Right atrium auricular region (tissue), 2 donors: ENCODE measurements at regions not wholly inside any gene's neighbourhood (a gene's known extent, or its start where the extent isn't known, plus 50 kb on each side); places are given as distances from the start of the nearest gene placed in this dataset.

ENCODE experiments used
- DNase-seq: peaks from one replicate; pipeline ENCODE4 v3.0.0-alpha.2; 2019; ENCODE audit warnings: low spot score
- H3K27ac ChIP-seq, 2 donors: fragments of 200-600 bp; sonication (generic); 1 replicate in 1 of 2; 2 replicates in 1 of 2; pipeline ENCODE4 v1.5.1; 2016 to 2019
- H3K27me3 ChIP-seq, 2 donors: fragments of 200-600 bp; sonication (generic); one replicate each; pipeline versions ENCODE4 v1.5.1 to v1.6.0; 2017 to 2019
- H3K36me3 ChIP-seq: fragments of 200-600 bp; sonication (generic); one replicate; pipeline ENCODE4 v1.5.1; 2016
- H3K4me1 ChIP-seq, 2 donors: fragments of 200-600 bp; sonication (generic); one replicate each; pipeline versions ENCODE4 v1.5.1 to v1.6.0; 2017 to 2019
- H3K4me3 ChIP-seq, 2 donors: fragments of 200-600 bp; sonication (generic); 1 replicate in 1 of 2; 2 replicates in 1 of 2; pipeline ENCODE4 v1.5.1; 2017 to 2019; ENCODE audit warnings: mild to moderate bottlenecking in 1 of 2, moderate library complexity in 1 of 2
- H3K9me3 ChIP-seq, 2 donors: fragments of 200-600 bp; sonication (generic); one replicate each; pipeline ENCODE4 v1.5.1; 2019
- TF ChIP-seq, protein P1 (sequence below), 2 donors: fragments of 200-600 bp; sonication (generic); IDR thresholded peaks; one replicate each; pipeline ENCODE4 v1.5.1; 2019; ENCODE audit warnings: antibody characterized with exemption in 2 of 2

DNA sequence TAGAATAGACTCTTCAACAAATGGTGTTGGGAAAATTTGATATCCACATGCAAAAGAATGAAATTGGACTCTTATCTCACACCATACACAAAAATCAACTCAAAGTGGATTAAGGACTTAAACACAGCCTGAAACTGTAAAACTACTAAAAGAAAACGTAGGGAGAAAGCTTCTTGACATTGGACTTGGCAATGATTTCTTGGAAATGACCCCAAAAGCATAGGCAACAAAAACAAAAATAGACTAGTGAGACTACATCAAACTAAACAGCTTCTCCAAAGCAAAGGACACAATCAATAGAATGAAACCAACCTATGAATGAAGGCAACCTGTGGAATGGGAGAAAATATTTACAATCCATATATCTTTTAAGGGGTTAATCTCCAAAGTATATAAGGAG, 94.7 kb upstream of the INTU start:
- Histone ChIP-seq H3K27ac (no peak overlapping the region), H3K4me3 (no peak overlapping the region), H3K27me3 (no peaks in the 10 kb centered on the region), H3K9me3 (no peaks in the 10 kb centered on the region), H3K36me3 (no peaks in the 10 kb centered on the region), H3K4me1 (peaks cover 0 to 9% of the 10 kb centered on the region in 2 donors)
- TF ChIP-seq, protein P1, sequence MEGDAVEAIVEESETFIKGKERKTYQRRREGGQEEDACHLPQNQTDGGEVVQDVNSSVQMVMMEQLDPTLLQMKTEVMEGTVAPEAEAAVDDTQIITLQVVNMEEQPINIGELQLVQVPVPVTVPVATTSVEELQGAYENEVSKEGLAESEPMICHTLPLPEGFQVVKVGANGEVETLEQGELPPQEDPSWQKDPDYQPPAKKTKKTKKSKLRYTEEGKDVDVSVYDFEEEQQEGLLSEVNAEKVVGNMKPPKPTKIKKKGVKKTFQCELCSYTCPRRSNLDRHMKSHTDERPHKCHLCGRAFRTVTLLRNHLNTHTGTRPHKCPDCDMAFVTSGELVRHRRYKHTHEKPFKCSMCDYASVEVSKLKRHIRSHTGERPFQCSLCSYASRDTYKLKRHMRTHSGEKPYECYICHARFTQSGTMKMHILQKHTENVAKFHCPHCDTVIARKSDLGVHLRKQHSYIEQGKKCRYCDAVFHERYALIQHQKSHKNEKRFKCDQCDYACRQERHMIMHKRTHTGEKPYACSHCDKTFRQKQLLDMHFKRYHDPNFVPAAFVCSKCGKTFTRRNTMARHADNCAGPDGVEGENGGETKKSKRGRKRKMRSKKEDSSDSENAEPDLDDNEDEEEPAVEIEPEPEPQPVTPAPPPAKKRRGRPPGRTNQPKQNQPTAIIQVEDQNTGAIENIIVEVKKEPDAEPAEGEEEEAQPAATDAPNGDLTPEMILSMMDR (IDR thresholded peaks at IDR 0.05) = no peak
- no peak for DNase-seq

DNA sequence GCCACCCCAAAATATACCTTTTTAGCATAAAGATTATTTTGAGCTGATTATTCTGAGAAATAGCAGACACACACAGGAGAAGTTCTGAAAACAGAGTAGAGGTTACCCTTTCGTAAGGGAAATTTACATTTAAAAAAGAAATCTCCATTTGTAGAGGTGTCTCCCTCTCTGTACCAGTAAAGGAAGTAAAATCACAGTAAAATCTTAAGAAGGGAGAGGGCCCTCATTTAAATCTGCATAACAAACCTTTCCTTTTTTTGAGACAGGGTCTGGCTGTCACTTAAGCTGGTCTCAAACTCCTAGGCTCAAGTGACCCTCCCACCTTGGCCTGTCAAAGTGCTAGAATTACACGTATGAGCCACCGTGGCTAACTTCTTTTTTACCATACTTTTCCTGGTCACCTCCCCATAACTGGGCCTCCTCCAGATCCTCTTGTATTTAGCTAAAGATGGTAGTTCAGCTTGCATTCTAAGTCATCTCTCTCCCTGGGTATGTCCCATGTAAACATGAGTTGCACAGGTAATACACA, 92.2 kb upstream of the INTU start:
- no peak overlapping the region for H3K4me3 ChIP-seq
- H3K27ac ChIP-seq = no peak overlapping the region
- no peaks in the 10 kb centered on the region for H3K9me3 ChIP-seq
- no peak for DNase-seq
- H3K27me3 ChIP-seq = no peaks in the 10 kb centered on the region
- TF ChIP-seq, protein P1 (IDR thresholded peaks at IDR 0.05) = no peak
- H3K36me3 ChIP-seq = no peaks in the 10 kb centered on the region
- no peaks in the 10 kb centered on the region for H3K4me1 ChIP-seq

DNA sequence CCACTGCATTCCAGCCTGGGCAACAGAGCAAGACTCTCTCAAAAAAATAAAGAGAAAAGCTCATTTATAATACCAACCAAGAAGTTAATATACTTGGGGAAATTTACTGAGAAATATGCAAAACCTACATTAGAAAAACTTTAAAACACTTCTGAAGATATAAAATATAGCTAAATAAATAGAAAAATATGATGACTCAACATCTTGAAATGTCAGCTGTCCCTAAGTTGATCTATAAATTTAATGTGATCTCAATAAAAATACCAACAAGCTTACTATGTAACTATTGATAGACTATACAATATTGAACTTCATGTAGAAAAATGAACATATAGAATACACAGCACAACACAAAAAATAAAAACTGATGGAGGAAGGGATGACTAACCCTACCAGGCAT, 87.5 kb upstream of the INTU start:
- Histone ChIP-seq H3K9me3 (no peaks in the 10 kb centered on the region), H3K4me1 (no peaks in the 10 kb centered on the region), H3K27ac (no peak overlapping the region), H3K36me3 (no peaks in the 10 kb centered on the region), H3K4me3 (no peak overlapping the region), H3K27me3 (no peaks in the 10 kb centered on the region)
- no peak for DNase-seq
- TF ChIP-seq, protein P1 (IDR thresholded peaks at IDR 0.05) = no peak

DNA sequence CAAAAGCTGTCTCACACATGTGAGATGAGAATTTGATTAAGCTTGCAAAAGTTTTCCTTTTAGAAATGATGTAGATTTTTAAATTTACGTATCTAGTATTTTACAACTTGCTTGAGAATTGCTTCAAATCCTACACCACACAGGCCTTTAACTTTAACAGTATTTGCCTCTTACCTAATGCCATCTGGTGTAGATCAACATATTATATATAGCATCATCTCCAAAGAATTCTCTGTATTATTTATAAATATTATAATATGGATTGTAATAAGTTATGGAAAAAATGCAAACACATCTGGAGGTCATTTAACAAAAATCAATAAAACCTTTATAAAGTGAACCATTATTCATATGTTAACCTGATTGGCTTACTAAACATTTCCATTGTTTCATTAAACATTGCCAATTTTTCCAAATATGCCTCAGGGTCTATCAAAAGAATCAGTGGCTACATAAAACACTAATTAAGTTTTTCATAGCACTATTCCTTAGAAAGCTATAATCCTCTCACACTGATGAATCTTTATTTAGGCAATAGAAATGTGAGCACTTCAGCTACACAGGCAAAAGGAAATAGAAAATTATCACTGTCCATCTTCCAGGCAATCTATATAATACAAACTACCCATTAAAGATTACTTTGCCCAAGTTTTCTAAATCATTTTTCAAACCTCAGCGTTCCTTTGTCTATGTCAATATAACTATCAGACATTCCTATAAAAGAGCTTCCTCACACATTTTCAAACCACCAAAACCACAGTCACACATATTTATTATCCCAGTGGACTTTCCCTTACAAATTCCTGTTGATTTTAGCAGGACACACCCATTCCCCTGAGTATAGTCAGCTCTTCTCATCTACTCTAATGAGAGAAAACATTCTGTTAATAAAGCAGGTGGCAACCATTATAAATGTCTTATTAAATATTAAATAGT, 83.5 kb upstream of the INTU start:
- no peaks in the 10 kb centered on the region for H3K27me3 ChIP-seq
- H3K9me3 ChIP-seq = no peaks in the 10 kb centered on the region
- H3K4me1 ChIP-seq = no peaks in the 10 kb centered on the region
- no peak for DNase-seq
- no peak overlapping the region for H3K4me3 ChIP-seq
- no peaks in the 10 kb centered on the region for H3K36me3 ChIP-seq
- no peak overlapping the region for H3K27ac ChIP-seq
- TF ChIP-seq, protein P1 (IDR thresholded peaks at IDR 0.05) = no peak

DNA sequence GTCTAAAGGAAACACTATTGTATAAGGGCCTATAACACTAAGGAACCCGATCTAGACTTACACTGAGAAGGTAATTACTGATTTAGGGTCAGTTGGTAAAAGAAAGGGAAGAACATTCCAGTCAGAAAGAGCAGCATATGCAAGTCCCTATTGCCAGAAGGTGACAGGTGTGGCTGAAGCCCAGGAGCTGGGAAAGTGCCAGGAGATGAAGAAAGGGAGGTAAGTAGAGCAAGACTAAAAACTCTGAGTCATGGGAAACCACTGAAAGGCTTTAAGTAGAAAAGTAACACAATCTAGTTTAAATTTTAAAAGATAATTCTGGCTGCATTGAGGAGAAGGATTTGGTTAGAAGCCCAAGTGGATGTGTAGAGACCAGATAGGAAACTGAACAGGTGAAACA, 77.7 kb upstream of the INTU start:
- TF ChIP-seq, protein P1 (IDR thresholded peaks at IDR 0.05) = no peak
- no peak overlapping the region for H3K27ac ChIP-seq

More for the DNA sequence above, 77.7 kb upstream of the INTU start:
- DNase-seq = no peak
- H3K9me3 ChIP-seq = no peaks in the 10 kb centered on the region
- H3K27me3 ChIP-seq = no peaks in the 10 kb centered on the region
- no peaks in the 10 kb centered on the region for H3K4me1 ChIP-seq
- H3K4me3 ChIP-seq = no peak overlapping the region
- H3K36me3 ChIP-seq = no peaks in the 10 kb centered on the region
